HEK293 (cell line): ENCODE measurements at regions not wholly inside any gene's neighbourhood (a gene's known extent, or its start where the extent isn't known, plus 50 kb on each side); places are given as distances from the start of the nearest gene placed in this dataset.
A peak's percentile ranks its signal among the peaks of the same experiment; 100 is the strongest.

Source experiments
- CTCF ChIA-PET: fragments of 350-600 bp; formaldehyde crosslinking; extraction: SDS; loops from one replicate; lab custom pipeline; 2021; ENCODE audit warnings: antibody characterized with exemption; lab: Yijun Ruan, JAX
- POLR2A ChIA-PET: fragments of 300-600 bp; formaldehyde crosslinking; extraction: SDS; loops from one replicate; lab custom pipeline; 2020; ENCODE audit warnings: antibody characterized with exemption, inconsistent platforms; lab: Yijun Ruan, JAX
- H3K27ac ChIP-seq: fragments of 200-500 bp; sonication (Bioruptor generic); 2 replicates; pipeline ENCODE4 v1.5.1; 2014; ENCODE audit warnings: low read depth, low read length, control low read depth, inconsistent platforms; ENCODE audit errors: extremely low read depth
- H3K36me3 ChIP-seq, 2 experiments: fragments of 200-500 bp in 1 of 2; sonication (Bioruptor generic) in 1 of 2; 1 replicate in 1 of 2; 2 replicates in 1 of 2; pipeline ENCODE4 v1.5.1; 2014 to 2017; ENCODE audit warnings: inconsistent platforms in 2 of 2, low read length in 2 of 2; ENCODE audit not compliant: control insufficient read depth in 2 of 2, insufficient read depth in 1 of 2
- H3K4me1 ChIP-seq: fragments of 200-500 bp; sonication (Bioruptor generic); 2 replicates; pipeline ENCODE4 v1.5.1; 2014; ENCODE audit warnings: mild to moderate bottlenecking, low read length, inconsistent platforms; ENCODE audit not compliant: control insufficient read depth, insufficient read depth
- H3K4me3 ChIP-seq: 2 replicates; pipeline ENCODE4 v1.5.1; 2011; ENCODE audit warnings: low read depth, mild to moderate bottlenecking, control low read depth, low read length, moderate library complexity
- H3K9me3 ChIP-seq: fragments of 200-500 bp; sonication (Bioruptor generic); 2 replicates; pipeline ENCODE4 v1.5.1; 2014; ENCODE audit warnings: low read depth, low read length, inconsistent platforms; ENCODE audit not compliant: control insufficient read depth, insufficient read depth
- BCL11A ChIP-seq: fragments of 450-650 bp; formaldehyde crosslinking; IDR thresholded peaks from 2 replicates; pipeline ENCODE4 v1.5.1; 2016; ENCODE audit warnings: low read depth, missing biosample characterization, missing genetic modification characterization
- CTCF ChIP-seq: fragments of 450-650 bp; formaldehyde crosslinking; IDR thresholded peaks from 2 replicates; pipeline ENCODE4 v1.5.1; 2016; ENCODE audit warnings: missing biosample characterization, missing genetic modification characterization
- FEZF1 ChIP-seq: fragments of 450-650 bp; formaldehyde crosslinking; IDR thresholded peaks from 2 replicates; pipeline ENCODE4 v1.5.1; 2016; ENCODE audit warnings: missing biosample characterization, missing genetic modification characterization
- KLF1 ChIP-seq: fragments of 450-650 bp; formaldehyde crosslinking; IDR thresholded peaks from 2 replicates; pipeline ENCODE4 v1.5.1; 2016; ENCODE audit warnings: missing biosample characterization, missing genetic modification characterization
- KLF9 ChIP-seq: fragments of 450-650 bp; formaldehyde crosslinking; IDR thresholded peaks from 2 replicates; pipeline ENCODE4 v1.5.1; 2016; ENCODE audit warnings: missing biosample characterization, missing genetic modification characterization, low read depth
- YY2 ChIP-seq: fragments of 450-650 bp; formaldehyde crosslinking; IDR thresholded peaks from 2 replicates; pipeline ENCODE4 v1.5.1; 2016; ENCODE audit warnings: missing biosample characterization, missing genetic modification characterization
- ZFP3 ChIP-seq: fragments of 450-650 bp; formaldehyde crosslinking; IDR thresholded peaks from 2 replicates; pipeline ENCODE4 v1.5.1; 2016; ENCODE audit warnings: low read depth, missing biosample characterization, missing genetic modification characterization
- ZFP41 ChIP-seq: fragments of 450-650 bp; formaldehyde crosslinking; IDR thresholded peaks from 2 replicates; pipeline ENCODE4 v1.5.1; 2016; ENCODE audit warnings: missing biosample characterization, missing genetic modification characterization, borderline replicate concordance
- ZNF157 ChIP-seq: fragments of 450-650 bp; formaldehyde crosslinking; IDR thresholded peaks from 2 replicates; pipeline ENCODE4 v1.5.1; 2016; ENCODE audit warnings: missing biosample characterization, missing genetic modification characterization
- ZNF16 ChIP-seq: fragments of 450-650 bp; formaldehyde crosslinking; IDR thresholded peaks from 2 replicates; pipeline ENCODE4 v1.5.1; 2016; ENCODE audit warnings: low read depth, missing biosample characterization, missing genetic modification characterization
- ZNF18 ChIP-seq: fragments of 450-650 bp; formaldehyde crosslinking; IDR thresholded peaks from 2 replicates; pipeline ENCODE4 v1.5.1; 2016; ENCODE audit warnings: missing biosample characterization, missing genetic modification characterization
- ZNF211 ChIP-seq: fragments of 450-650 bp; formaldehyde crosslinking; IDR thresholded peaks from 2 replicates; pipeline ENCODE4 v1.5.1; 2016; ENCODE audit warnings: low read depth, missing biosample characterization, missing genetic modification characterization
- ZNF26 ChIP-seq: fragments of 450-650 bp; formaldehyde crosslinking; IDR thresholded peaks from 2 replicates; pipeline ENCODE4 v1.5.1; 2016; ENCODE audit warnings: missing biosample characterization, missing genetic modification characterization
- ZNF292 ChIP-seq: fragments of 450-650 bp; formaldehyde crosslinking; IDR thresholded peaks from 2 replicates; pipeline ENCODE4 v1.5.1; 2016; ENCODE audit warnings: low read depth, missing biosample characterization, missing genetic modification characterization, borderline replicate concordance
- ZNF302 ChIP-seq: fragments of 450-650 bp; formaldehyde crosslinking; IDR thresholded peaks from 2 replicates; pipeline ENCODE4 v1.5.1; 2016; ENCODE audit warnings: missing biosample characterization, missing genetic modification characterization, low read depth
- ZNF350 ChIP-seq: fragments of 450-650 bp; formaldehyde crosslinking; IDR thresholded peaks from 2 replicates; pipeline ENCODE4 v1.5.0; 2017; ENCODE audit warnings: missing biosample characterization, mild to moderate bottlenecking, missing genetic modification characterization
- ZNF404 ChIP-seq: fragments of 450-650 bp; formaldehyde crosslinking; IDR thresholded peaks from 2 replicates; pipeline ENCODE4 v1.5.1; 2017; ENCODE audit warnings: missing biosample characterization, missing genetic modification characterization
- ZNF707 ChIP-seq: fragments of 450-650 bp; formaldehyde crosslinking; IDR thresholded peaks from 2 replicates; pipeline ENCODE4 v1.5.1; 2016; ENCODE audit warnings: missing biosample characterization, missing genetic modification characterization
- ZSCAN16 ChIP-seq: fragments of 450-650 bp; formaldehyde crosslinking; IDR thresholded peaks from 2 replicates; pipeline ENCODE4 v1.5.1; 2016; ENCODE audit warnings: missing biosample characterization, missing genetic modification characterization
- ZSCAN30 ChIP-seq: fragments of 450-650 bp; IDR thresholded peaks from 2 replicates; pipeline ENCODE4 v1.5.1; 2018; ENCODE audit warnings: missing biosample characterization, mild to moderate bottlenecking, missing genetic modification characterization, moderate library complexity
- ZSCAN5A ChIP-seq: fragments of 450-650 bp; formaldehyde crosslinking; IDR thresholded peaks from 2 replicates; pipeline ENCODE4 v1.5.1; 2016; ENCODE audit warnings: missing biosample characterization, missing genetic modification characterization
- TF ChIP-seq, protein P1 (sequence below): fragments of 450-650 bp; formaldehyde crosslinking; IDR thresholded peaks from 2 replicates; pipeline ENCODE4 v1.5.1; 2016; ENCODE audit warnings: missing biosample characterization, missing genetic modification characterization
- TF ChIP-seq, protein P2 (sequence below): fragments of 450-650 bp; formaldehyde crosslinking; IDR thresholded peaks from 2 replicates; pipeline ENCODE4 v1.5.1; 2016; ENCODE audit warnings: missing biosample characterization, missing genetic modification characterization

DNA sequence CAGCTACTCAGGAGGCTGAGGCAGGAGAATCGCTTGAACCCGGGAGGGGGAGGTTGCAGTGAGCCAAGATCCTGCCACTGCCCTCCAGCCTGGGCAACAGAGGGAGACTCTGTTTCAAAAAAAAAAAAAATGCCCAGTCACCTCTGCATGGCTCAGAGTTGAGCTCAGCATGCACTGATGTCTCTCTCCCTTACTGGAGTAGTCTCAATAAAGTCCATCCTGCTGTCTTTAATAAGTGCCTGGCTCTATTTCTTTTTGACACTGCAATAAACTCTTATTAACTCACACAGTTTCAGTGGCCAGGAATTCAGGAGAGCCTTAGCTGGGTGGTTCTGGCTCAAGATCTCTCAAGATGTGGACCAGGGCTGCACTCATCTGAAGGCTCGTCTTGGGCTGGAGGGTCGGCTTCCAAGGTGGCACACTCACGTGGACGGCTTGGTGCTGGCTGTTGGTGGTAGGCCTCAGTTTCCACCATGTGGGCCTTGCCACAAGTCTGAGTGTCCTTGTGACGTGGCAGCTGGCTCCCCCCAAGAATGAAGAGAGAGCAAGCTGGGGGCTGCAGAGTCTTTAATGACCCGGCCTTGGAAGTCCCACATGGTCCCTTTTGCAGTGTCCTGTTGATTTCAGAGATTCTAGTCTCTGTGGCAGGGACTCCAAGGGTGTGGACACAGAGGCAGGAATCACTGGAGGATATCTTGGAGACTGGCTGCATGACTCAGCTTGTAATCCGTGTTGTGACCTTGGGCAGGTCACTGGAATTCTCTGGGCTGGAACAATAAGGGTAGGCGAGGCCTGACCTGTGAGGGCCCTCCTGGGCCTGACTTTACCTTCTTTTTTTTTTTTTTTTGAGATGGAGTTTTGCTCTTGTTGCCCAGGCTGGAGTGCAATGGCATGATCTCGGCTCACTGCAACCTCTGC, 85.9 kb upstream of the KMT2C start:
- ChIA-PET CTCF (no interaction called here), POLR2A (no interaction called here)
- Histone ChIP-seq H3K27ac (no peak overlapping the region), H3K4me3 (no peak overlapping the region), H3K9me3 (no peaks in the 10 kb centered on the region), H3K36me3 (no peaks in the 10 kb centered on the region), H3K4me1 (no peaks in the 10 kb centered on the region)
- TF ChIP-seq, protein P1, sequence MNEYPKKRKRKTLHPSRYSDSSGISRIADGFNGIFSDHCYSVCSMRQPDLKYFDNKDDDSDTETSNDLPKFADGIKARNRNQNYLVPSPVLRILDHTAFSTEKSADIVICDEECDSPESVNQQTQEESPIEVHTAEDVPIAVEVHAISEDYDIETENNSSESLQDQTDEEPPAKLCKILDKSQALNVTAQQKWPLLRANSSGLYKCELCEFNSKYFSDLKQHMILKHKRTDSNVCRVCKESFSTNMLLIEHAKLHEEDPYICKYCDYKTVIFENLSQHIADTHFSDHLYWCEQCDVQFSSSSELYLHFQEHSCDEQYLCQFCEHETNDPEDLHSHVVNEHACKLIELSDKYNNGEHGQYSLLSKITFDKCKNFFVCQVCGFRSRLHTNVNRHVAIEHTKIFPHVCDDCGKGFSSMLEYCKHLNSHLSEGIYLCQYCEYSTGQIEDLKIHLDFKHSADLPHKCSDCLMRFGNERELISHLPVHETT (tag by site-specific recombination), result no peak
- TF ChIP-seq, protein P2, sequence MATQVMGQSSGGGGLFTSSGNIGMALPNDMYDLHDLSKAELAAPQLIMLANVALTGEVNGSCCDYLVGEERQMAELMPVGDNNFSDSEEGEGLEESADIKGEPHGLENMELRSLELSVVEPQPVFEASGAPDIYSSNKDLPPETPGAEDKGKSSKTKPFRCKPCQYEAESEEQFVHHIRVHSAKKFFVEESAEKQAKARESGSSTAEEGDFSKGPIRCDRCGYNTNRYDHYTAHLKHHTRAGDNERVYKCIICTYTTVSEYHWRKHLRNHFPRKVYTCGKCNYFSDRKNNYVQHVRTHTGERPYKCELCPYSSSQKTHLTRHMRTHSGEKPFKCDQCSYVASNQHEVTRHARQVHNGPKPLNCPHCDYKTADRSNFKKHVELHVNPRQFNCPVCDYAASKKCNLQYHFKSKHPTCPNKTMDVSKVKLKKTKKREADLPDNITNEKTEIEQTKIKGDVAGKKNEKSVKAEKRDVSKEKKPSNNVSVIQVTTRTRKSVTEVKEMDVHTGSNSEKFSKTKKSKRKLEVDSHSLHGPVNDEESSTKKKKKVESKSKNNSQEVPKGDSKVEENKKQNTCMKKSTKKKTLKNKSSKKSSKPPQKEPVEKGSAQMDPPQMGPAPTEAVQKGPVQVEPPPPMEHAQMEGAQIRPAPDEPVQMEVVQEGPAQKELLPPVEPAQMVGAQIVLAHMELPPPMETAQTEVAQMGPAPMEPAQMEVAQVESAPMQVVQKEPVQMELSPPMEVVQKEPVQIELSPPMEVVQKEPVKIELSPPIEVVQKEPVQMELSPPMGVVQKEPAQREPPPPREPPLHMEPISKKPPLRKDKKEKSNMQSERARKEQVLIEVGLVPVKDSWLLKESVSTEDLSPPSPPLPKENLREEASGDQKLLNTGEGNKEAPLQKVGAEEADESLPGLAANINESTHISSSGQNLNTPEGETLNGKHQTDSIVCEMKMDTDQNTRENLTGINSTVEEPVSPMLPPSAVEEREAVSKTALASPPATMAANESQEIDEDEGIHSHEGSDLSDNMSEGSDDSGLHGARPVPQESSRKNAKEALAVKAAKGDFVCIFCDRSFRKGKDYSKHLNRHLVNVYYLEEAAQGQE, result no peak
- TF ChIP-seq KLF9 (tag by site-specific recombination) (no peak), BCL11A (tag by site-specific recombination) (no peak), YY2 (tag by site-specific recombination) (no peak), ZNF292 (tag by site-specific recombination) (no peak), ZNF350 (tag by site-specific recombination) (no peak), ZNF26 (tag by site-specific recombination) (no peak), ZNF707 (tag by site-specific recombination) (no peak), ZFP41 (tag by site-specific recombination) (no peak), FEZF1 (tag by site-specific recombination) (no peak)

DNA sequence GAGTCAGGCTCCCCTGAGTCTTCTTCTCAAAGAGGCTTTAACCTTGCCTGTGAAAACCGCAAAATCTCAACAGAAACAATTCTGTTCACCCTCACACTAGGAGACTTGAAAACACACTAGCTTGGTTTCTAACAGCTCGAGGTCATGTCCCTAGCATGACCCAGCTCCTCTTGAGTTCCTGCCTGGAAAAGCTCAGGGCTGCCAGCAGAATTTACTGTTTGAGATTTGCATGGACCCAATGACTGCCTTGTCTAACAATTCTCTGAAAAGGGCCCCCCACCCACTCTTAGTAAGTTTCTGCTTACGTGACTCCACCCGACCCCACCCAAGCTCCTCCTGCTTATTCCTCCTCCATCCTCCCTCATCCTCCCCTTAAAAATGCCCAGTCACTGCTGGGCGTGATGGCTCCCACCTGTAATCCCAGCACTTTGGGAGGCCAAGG, 85.1 kb upstream of the KMT2C start:
- CTCF ChIA-PET, result no interaction called here
- Histone ChIP-seq H3K9me3 (no peaks in the 10 kb centered on the region), H3K4me1 (no peaks in the 10 kb centered on the region), H3K4me3 (no peak overlapping the region), H3K36me3 (no peaks in the 10 kb centered on the region), H3K27ac (no peak overlapping the region)
- POLR2A ChIA-PET, result no interaction called here
- TF ChIP-seq ZNF157, result no peak
- no peak for TF ChIP-seq ZFP3 (tag by site-specific recombination)
- TF ChIP-seq ZNF211 (tag by site-specific recombination), result no peak
- no peak for TF ChIP-seq ZNF707 (tag by site-specific recombination)
- no peak for TF ChIP-seq CTCF (tag by site-specific recombination)
- TF ChIP-seq ZNF404, result no peak
- no peak for TF ChIP-seq ZSCAN30
- TF ChIP-seq ZNF18 (tag by site-specific recombination), result no peak
- TF ChIP-seq ZSCAN16, result no peak
- no peak for TF ChIP-seq ZSCAN5A (tag by site-specific recombination)
- TF ChIP-seq ZNF302 (tag by site-specific recombination), result no peak
- peak; percentile 98 for TF ChIP-seq KLF1 (tag by site-specific recombination)
- no peak for TF ChIP-seq ZNF16 (tag by site-specific recombination)
